Right renal cortex interstitium (tissue), 3 donors: ENCODE measurements at regions not wholly inside any gene's neighbourhood (a gene's known extent, or its start where the extent isn't known, plus 50 kb on each side); places are given as distances from the start of the nearest gene placed in this dataset.

Source experiments
- DNase-seq, 3 donors: peaks; one replicate each; pipeline ENCODE4 v3.0.0-alpha.2; 2013; ENCODE audit warnings: low read depth in 3 of 3, low spot score in 2 of 3

DNA sequence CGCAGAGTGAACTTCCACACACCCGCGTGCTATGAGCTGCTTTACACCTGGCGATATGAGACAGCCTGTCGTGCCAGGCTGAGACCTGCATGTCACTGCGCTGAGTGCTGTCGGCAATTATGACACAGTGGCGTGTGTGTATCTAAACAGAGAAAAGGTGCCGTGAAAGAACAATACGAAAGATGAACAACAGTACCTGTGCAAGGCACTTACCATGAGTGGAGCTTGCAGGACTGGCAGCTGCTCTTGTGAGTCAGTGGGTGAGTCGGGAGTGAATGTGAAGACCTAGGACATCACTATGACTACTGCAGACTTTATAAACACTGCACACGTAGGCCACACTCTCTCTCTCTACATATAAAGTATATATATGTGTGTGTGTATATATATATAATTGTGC, 68.5 kb upstream of the DUSP22 start:
- DNase-seq: no peak

DNA sequence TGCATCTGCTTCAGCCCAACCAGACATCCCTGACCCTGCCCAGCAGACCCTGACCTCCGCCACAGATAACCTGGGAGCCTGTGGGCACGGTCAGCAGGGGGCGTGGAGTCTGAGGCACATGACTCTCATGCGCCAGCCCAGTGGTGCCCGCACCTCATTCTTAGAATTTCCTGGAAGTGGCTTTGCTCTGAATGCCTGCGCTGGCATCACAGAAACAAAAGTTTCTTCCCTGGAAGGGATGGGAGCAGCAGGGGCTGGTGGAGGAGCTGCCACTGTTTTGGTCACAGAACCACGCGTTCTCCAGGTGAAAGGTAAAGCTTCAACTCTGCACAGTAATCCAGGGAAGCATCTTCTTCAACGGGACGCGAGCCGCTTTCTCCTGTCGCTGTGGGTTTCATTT, 67.9 kb upstream of the DUSP22 start:
- no peak for DNase-seq

DNA sequence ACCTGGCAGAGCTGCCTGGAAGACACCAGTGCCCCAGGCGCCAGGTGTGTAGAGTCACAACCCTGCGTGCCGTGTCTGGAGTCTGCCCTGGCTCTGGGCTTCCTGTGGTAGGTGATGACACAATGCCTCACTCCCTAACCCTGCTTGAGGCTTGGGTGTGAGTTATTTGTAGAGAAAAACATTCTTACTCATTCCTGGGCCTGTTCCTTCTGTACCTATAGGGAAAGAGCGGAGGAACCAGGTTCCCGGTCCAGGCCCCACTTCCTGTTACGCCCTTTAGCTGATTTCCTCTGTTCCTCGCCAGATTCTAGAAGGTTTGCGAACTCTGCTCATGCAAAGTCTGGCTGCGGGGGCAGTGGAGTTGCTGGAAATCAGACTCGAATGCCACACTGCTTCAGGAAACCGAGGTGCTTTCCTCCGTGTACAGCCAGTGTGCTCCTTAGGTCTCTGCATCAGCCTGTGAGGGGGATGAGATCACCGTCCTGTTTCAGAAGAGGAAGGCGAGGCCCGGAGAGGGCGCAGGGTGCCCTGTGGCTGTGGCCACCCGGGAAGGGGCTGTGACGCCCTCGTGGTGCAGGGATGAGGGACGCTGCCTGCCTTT, 67.1 kb upstream of the DUSP22 start:
- DNase-seq: no peak

DNA sequence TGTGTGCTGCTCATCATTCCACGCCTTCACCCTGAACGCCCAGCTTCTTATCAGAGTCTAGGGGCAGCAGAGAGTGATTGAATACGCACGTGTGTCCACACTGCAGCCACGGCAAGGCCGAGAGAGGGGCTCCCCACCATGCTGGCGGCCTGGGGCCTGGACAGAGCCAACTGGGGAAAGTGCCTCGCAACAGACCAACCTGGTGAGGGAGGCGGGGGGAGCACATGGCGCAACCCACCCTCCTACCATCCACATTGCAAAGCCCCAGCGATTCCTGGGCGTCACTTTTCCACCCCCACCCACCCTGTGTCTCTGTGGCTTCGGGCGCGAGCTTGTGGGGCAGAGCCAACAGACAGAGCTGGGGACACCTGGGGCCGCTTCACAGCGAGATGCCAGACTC, 66.4 kb upstream of the DUSP22 start:
- DNase-seq: no peak

DNA sequence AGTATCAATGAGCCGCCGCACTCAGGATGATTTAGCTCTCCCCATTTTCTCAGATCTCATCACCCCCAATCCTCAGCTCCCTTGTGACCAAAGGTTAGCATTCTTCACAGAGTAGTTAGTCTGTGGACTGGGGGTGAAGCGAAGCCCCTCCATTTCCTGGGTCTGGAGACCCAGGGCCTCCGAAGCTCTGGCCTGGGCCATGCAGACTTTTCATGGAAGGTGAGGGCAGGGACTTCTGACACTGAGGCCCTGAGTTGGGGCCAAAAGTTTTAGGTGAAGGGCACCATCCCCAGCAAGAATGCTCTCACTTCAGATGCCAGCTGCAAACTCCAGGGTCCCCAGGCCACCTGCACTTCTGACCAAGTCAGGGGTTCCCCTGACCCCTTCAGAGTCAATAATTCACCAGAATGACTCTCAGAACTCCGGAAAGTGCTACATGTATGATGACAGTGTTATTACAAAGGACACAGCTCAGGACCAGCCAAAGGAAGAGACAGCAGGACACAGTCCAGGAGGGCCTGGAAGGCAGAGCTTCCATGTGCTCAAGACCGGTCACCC, 65.7 kb upstream of the DUSP22 start:
- no peak for DNase-seq

DNA sequence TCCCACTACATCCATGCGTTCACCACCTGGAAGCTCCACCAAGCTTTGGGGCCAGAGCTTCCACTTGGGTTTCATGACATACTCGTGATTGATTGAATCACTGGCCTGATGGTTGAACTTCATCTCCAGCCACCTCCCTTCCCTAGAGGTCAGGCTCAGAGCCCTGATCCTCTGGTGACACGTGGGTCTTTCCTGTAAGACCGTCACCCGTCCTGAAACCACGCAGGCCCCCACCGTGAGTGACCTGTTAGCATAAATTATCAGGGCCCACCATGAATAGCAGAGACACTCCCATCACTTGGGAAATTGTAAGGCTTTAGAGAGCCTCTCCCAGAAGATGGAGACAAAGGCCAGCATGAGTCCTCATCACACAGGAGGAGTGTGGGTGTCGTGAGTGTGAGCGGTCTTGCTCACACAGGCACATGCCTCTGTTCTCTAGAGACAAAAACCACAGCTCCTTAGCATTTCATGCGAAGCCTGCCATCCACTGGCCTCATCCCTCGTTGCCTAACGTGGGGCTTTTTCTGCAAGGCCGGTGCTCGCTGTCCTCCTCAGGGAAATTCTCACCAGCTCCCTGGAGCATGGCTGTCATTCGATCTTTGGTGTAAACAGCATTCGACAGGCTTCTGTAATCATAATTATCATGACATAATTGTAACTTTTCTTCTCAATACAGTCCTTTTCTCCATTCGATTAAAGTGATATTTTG, 65.1 kb upstream of the DUSP22 start:
- no peak for DNase-seq

DNA sequence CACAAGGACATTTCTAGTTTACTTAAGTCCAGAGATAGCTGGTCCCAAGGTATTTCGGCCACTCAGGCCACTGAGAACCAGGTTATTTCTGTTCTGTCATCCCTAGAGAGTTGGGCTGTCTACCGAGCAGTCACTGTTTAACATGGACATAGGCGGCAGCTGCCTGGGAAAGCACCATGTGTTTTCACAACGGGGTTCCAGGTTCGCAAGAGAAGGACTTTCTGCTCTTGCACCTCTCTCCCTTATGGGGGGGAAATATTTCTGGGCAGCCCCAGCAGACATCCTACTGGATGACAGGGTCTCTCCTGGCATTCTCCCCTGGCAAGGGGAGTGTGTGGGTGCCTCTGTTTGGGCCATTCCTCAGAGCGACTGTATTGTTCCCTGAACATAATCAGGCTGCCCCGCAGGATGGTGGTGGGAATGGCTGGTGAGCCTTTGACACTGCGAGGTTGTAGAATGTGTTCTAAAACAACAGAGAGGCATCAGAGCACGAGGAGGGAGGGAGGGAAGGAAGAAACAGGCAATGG, 64.4 kb upstream of the DUSP22 start:
- no peak for DNase-seq

DNA sequence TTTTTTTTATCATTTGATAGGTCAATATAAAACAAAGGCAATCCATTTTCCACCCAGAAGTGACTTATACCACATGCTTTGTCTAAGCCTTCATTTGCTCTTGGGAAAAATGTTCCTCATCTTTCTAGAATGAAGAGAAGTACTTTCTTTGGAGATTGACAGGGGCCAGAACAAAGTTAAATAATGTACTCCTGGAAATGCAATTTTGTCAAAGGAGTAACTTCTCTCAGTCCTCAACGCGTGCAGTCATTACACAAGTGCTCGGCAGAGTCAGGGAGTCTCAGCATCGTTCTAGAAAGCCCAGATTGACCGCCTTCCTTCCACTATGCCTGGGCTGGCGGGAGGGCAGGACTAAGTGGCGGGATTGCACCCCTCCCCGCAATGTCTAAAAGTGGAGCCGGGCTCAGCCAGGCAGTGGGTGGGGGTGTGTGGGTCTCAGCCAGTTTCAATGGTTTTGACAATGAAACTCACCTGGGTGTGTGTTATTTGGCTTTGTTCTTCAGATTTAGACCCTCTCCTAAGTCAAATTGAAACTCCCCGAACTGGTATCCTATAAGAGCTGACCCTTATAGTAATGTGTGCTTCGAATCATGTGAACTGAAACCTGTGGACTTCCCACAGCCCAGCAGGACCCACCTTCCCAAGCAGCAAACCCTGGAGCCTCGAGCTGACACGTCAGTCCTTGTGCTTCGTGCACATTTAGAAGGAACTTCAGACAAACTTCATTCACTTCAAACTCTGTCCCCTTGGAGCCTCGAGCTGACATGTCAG, 63.2 kb upstream of the DUSP22 start:
- no peak for DNase-seq

DNA sequence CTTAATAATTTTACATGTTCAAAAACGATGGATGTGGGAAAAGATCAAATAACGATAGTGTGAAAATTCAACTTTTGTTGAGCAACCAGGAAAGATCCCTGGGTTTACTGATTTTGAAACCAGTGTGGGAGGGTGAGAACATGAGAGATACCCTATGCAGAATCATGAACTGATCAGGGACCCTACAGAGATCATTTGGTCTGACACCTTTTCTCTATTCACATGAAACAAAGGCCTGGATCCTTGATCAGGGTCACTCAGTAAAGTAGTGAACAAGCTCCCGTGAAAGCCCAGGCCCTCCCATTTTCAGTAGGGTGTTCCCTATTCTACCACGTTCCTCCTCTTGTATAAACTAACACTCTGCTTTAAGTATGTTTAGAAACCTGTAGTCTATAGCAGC, 60.5 kb upstream of the DUSP22 start:
- DNase-seq: no peak

DNA sequence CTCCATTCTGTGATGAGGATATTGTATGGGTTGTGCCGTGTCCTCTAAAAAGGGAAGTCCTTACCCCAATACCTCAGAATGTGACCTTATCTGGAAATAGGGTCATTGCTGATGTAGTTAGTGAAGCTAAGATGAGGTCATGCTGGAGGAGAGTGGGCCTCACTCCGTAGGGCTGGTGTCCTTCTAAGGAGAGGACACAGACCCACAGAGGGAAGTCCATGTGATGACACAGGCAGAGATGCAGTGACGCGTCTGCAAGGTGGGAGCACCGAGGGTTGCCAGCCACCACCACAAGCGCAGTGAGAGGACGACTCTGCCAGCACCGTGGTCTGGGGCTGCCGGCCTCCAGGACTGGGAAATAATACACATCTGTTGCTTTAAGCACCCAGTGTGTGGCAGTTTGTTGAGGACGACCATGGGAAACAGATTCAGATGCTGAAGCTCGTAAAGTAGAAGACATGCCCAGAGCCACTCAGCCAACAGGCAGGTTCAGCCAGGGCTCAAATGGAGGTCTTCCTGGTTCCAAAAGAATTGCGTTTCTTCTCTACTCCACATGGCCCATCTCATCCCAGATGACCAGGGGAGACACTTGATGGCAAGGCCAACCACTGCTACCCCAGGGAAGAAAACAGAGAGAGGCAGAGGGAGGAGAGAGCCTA, 59.2 kb upstream of the DUSP22 start:
- no peak for DNase-seq

DNA sequence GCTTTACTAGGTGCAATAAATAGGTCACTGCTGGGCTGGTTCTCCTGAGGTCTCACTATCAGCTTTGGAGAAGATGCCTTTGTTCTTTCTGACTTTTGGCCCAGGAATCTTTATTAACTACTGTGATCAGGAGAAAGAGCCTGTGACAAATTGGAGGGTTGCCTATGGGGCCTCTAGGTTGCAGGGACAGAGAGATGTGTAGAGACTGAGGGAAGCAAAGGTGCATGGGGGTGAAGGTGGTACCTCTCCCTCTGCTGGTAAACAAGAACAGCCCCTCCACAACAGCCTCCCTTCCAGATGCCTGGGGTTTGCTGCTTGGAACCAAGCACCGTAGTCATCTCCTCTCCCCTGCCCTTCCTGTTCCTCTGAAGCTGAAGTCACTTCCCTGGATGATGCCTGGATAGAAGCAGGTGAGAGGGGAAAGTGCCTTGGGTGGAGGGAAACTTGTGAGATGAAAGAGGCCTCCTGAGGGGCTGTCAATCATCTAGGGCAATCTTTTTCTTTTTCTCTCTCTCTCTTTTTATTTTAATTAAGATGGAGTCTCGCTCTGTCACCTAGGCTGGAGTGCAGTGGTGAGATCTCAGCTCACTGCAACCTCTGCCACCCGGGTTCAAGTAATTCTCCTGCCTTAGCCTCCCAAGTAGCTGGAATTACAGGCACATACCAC, 57.4 kb upstream of the DUSP22 start:
- DNase-seq: no peak

DNA sequence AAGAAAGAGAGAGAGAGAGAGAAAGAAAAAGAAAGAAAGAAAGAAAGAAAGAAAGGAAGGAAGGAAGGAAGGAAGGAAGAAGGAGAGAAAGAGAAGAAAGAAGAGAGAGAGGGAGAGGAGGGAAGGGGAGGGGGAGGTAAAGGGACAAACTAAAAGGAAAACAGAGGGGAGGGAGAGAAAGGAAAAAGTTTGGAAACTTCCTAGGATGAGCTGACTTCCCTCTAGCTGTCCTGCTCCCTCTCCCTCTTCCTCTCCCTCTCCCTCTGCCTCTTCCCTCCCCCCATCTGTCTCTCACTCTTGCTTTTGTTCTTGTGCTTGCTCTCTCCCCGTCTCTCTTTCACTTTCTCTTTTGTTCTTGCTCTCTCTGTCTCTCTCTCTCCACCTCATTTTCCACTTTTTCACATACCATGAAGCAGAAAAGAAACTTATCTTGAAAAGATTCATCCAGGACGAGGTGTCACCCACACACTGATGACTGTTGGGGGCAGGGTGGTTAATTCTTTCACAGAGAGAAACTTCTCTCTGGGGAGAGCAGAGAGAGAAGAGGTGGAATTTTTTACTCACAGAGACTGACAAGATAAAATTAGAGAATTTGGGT, 56.4 kb upstream of the DUSP22 start:
- DNase-seq: no peak

DNA sequence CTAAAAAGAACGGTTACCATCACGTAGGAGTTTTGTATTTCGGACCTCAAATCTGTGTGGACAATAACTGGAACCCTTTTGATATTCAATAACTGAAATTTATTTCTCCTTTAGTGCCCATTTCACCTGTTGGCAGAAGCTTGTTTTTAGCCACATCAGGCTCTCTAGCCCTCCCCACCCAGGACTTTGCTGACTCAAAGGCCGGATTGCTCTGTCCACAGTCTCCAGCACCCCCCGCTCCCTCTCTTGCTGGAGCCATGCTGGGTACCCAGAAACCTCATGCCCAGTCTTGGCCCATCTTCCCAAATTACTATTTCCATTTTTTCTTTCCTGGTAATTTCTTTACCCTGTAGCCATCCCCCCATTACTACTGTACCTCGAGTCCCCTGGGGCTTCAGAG, 55.8 kb upstream of the DUSP22 start:
- DNase-seq: no peak

DNA sequence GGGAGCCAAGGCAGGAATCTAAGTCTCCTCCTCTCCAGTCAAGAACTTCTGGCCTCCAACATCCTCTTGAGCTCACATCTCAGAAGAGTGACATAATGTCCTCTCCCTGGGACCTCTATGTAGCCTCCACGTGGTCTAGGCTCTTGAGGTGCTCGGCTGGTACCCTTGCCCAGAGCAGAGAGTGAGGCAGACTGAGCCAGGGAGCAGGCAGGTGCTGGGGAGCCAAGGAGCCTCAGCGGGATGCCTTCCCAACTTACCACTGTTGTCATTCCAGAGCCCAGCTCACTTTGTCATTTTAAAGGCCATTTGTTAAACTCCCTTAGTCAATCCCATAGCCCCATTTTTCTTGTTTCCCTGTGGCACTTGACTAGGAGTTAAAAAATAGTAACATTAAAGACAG, 52.1 kb upstream of the DUSP22 start:
- DNase-seq: no peak

DNA sequence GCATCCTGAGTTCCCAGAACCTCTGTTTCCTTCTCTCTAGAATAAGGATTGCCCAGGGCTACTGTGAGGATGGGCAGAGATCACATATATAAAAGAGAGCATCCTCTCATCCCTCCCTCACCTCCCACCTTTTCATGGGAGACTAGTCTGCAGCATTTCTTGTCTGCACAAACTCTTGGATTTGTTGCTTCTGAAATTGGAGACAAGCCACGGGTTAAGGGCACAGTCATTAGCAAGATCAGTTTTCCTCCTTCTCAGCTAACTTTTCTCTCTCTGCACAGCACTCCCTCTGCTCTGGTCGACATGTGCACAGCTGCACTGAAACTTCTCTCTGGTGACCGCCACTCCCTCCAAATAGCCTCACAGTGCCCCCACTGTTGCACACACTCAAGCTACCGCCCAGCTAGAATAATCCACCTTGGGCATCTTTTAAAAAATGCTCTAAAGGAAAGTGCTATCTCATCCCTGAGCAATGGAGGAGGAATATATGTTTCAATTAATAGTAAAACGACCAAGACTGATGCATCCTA, 50.9 kb upstream of the DUSP22 start:
- peak in 1 of 3 donors; percentile 61 for DNase-seq
